Caco-2 (cell line): ENCODE measurements at regions not wholly inside any gene's neighbourhood (a gene's known extent, or its start where the extent isn't known, plus 50 kb on each side); places are given as distances from the start of the nearest gene placed in this dataset.

Source experiments
- BruUV-seq: library from RNA; stranded (reverse); fragments of 400-500 nt; replicated peaks from 2 replicates; lab custom pipeline; 2021; lab: Mats Ljungman, UMichigan
- CTCF ChIA-PET: fragments of 300-600 bp; sonication (Branson Sonifier 250); formaldehyde crosslinking; loops from one replicate; lab custom pipeline; 2022; ENCODE audit warnings: antibody characterized with exemption; lab: Charles Lee
- POLR2A ChIA-PET: fragments of 300-600 bp; sonication (Branson Sonifier 250); formaldehyde crosslinking; loops from one replicate; lab custom pipeline; 2022; ENCODE audit warnings: antibody characterized with exemption; lab: Charles Lee
- DNase-seq, 2 experiments: peaks; one replicate each; pipeline versions ENCODE4 v3.0.0 to v3.0.0-alpha.2; 2020 to 2022
- H3K27me3 ChIP-seq: replicated peaks from 2 replicates; pipeline ENCODE4 v1.6.0; 2011; ENCODE audit warnings: low read length; ENCODE audit not compliant: control insufficient read depth, insufficient read depth
- H3K36me3 ChIP-seq: 2 replicates; pipeline ENCODE4 v1.5.1; 2011; ENCODE audit warnings: low read length; ENCODE audit not compliant: control insufficient read depth, insufficient read depth
- H3K4me1 ChIP-seq: fragments of 250-450 bp; sonication (Bioruptor Pico); 2 replicates; pipeline ENCODE4 v1.5.1; 2020; ENCODE audit warnings: mild to moderate bottlenecking
- H3K4me3 ChIP-seq: 2 replicates; pipeline ENCODE4 v1.5.1; 2011; ENCODE audit warnings: low read depth, mild to moderate bottlenecking, control low read depth, low read length
- H3K9me3 ChIP-seq: fragments of 250-450 bp; sonication (Bioruptor Pico); 2 replicates; pipeline ENCODE4 v1.5.1; 2020; ENCODE audit warnings: mild to moderate bottlenecking, moderate library complexity
- H3K27ac Mint-ChIP-seq: one replicate; pipeline ENCODE4 v1.8.0; 2022; ENCODE audit warnings: mixed read lengths; ENCODE audit not compliant: unreplicated experiment
- H3K27me3 Mint-ChIP-seq: one replicate; pipeline ENCODE4 v1.8.0; 2022; ENCODE audit warnings: mixed read lengths; ENCODE audit not compliant: insufficient read depth, unreplicated experiment
- H3K36me3 Mint-ChIP-seq: one replicate; pipeline ENCODE4 v1.8.0; 2022; ENCODE audit warnings: mild to moderate bottlenecking, mixed read lengths; ENCODE audit not compliant: insufficient read depth, unreplicated experiment
- H3K4me1 Mint-ChIP-seq: one replicate; pipeline ENCODE4 v1.8.0; 2022; ENCODE audit warnings: low read depth, mixed read lengths; ENCODE audit not compliant: unreplicated experiment
- H3K4me3 Mint-ChIP-seq: one replicate; pipeline ENCODE4 v1.8.0; 2022; ENCODE audit warnings: mild to moderate bottlenecking, moderate library complexity, mixed read lengths; ENCODE audit not compliant: unreplicated experiment
- H3K9me3 Mint-ChIP-seq: one replicate; pipeline ENCODE4 v1.8.0; 2022; ENCODE audit warnings: mixed read lengths; ENCODE audit not compliant: unreplicated experiment
- CTCF ChIP-seq, 2 experiments: fragments of 200-600 bp in 1 of 2; IDR thresholded peaks; 1 replicate in 1 of 2; 2 replicates in 1 of 2; pipeline versions ENCODE4 v1.5.1 to v1.8.0; 2011 to 2022; ENCODE audit warnings: antibody characterized with exemption in 1 of 2, control low read depth in 1 of 2, inconsistent platforms in 1 of 2, low read depth in 1 of 2, low read length in 1 of 2, mild to moderate bottlenecking in 1 of 2, moderate library complexity in 1 of 2; ENCODE audit not compliant: insufficient read depth in 1 of 2, severe bottlenecking in 1 of 2, unreplicated experiment in 1 of 2
- intact Hi-C: fragments of 100-400 bp; cut with micrococcal nuclease; formaldehyde crosslinking; loops from one replicate; pipeline ENCODE4 v1.10.0; 2022; ENCODE audit not compliant: unreplicated experiment

GRCh38 chr12:107386569-107386968 is 293.2 kb upstream of the CRY1 start:
- no peak overlapping the region for H3K4me3 Mint-ChIP-seq
- BruUV-seq, result no TSS peak
- ChIA-PET CTCF (no interaction called here), POLR2A (no interaction called here)
- Histone ChIP-seq H3K27me3 (no peaks in the 10 kb centered on the region), H3K4me1 (no peaks in the 10 kb centered on the region), H3K4me3 (no peak overlapping the region), H3K36me3 (no peaks in the 10 kb centered on the region), H3K9me3 (0 out of 2 replicates have a peak, but pooled peaks cover 10% of the 10 kb centered on the region)
- no peaks in the 10 kb centered on the region for H3K36me3 Mint-ChIP-seq
- H3K27ac Mint-ChIP-seq, result no peak overlapping the region
- intact Hi-C loops, result no loop called here
- no peaks in the 10 kb centered on the region for H3K4me1 Mint-ChIP-seq
- H3K27me3 Mint-ChIP-seq, result peaks cover 3% of the 10 kb centered on the region
- TF ChIP-seq CTCF (IDR thresholded peaks at IDR 0.05; ENCODE audit: insufficient read depth in 1 of 2, low read depth in 1 of 2, low read length in 1 of 2, severe bottlenecking in 1 of 2, unreplicated experiment in 1 of 2), result no peak
- H3K9me3 Mint-ChIP-seq, result peaks cover 12% of the 10 kb centered on the region
- no peak for DNase-seq

DNA sequence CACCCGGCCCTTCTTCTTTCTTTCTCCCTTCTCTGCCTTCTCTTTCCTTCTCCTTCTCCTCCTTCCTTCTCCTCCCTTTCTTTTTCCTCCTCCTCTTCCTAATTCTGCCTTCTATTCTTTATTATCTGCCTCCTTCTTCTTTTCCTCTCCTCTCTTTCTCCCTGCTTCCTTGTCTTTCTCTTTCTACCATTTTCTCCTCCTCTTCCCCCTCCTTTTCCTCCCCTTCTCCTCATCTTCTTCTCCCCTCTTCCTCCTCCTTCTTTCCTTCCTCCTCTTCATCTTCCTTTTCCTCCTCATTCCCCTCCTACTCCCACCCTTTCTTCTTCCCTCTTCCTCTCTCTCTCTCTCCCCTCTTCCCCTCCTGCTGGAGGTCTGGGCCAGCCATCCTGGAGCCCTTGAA is 294.9 kb upstream of the CRY1 start:
- DNase-seq, result no peak
- no TSS peak for BruUV-seq
- CTCF ChIA-PET, result no interaction called here
- intact Hi-C loops, result no loop called here
- H3K4me1 ChIP-seq, result no peaks in the 10 kb centered on the region
- H3K4me3 Mint-ChIP-seq, result no peak overlapping the region
- H3K27ac Mint-ChIP-seq, result no peak overlapping the region
- peaks cover 12% of the 10 kb centered on the region for H3K9me3 Mint-ChIP-seq
- peaks cover 3% of the 10 kb centered on the region for H3K27me3 Mint-ChIP-seq
- POLR2A ChIA-PET, result no interaction called here
- H3K36me3 ChIP-seq, result no peaks in the 10 kb centered on the region
- no peaks in the 10 kb centered on the region for H3K36me3 Mint-ChIP-seq
- H3K4me1 Mint-ChIP-seq, result no peaks in the 10 kb centered on the region
- 0 out of 2 replicates have a peak, but pooled peaks cover 10% of the 10 kb centered on the region for H3K9me3 ChIP-seq
- no peaks in the 10 kb centered on the region for H3K27me3 ChIP-seq
- no peak overlapping the region for H3K4me3 ChIP-seq
- TF ChIP-seq CTCF (IDR thresholded peaks at IDR 0.05; ENCODE audit: insufficient read depth in 1 of 2, low read depth in 1 of 2, low read length in 1 of 2, severe bottlenecking in 1 of 2, unreplicated experiment in 1 of 2), result no peak

GRCh38 chr12:107390414-107390813 is 295.2 kb upstream of the PWP1 start:
- H3K27me3 ChIP-seq, result no peaks in the 10 kb centered on the region; the same call in 1 of the 2 replicates
- H3K36me3 ChIP-seq, result no peaks in the 10 kb centered on the region
- POLR2A ChIA-PET, result no interaction called here
- CTCF ChIA-PET, result no interaction called here
- H3K4me3 Mint-ChIP-seq, result no peak overlapping the region
- H3K9me3 Mint-ChIP-seq, result peaks cover 12% of the 10 kb centered on the region
- no peaks in the 10 kb centered on the region for H3K36me3 Mint-ChIP-seq
- H3K9me3 ChIP-seq, result 0 out of 2 replicates have a peak, but pooled peaks cover 10% of the 10 kb centered on the region
- H3K4me3 ChIP-seq, result no peak overlapping the region
- no peaks in the 10 kb centered on the region for H3K4me1 Mint-ChIP-seq
- peaks cover 3% of the 10 kb centered on the region for H3K27me3 Mint-ChIP-seq
- no peak for DNase-seq
- TF ChIP-seq CTCF (IDR thresholded peaks at IDR 0.05; ENCODE audit: insufficient read depth in 1 of 2, low read depth in 1 of 2, low read length in 1 of 2, severe bottlenecking in 1 of 2, unreplicated experiment in 1 of 2), result no peak
- H3K27ac Mint-ChIP-seq, result no peak overlapping the region
- intact Hi-C loops, result no loop called here
- no peaks in the 10 kb centered on the region for H3K4me1 ChIP-seq
- BruUV-seq, result no TSS peak
